Chondrocyte (in vitro differentiated cells): ENCODE measurements at regions not wholly inside any gene's neighbourhood (a gene's known extent, or its start where the extent isn't known, plus 50 kb on each side); places are given as distances from the start of the nearest gene placed in this dataset.
A peak's percentile ranks its signal among the peaks of the same experiment; 100 is the strongest.

Experiments used
- DNase-seq: peaks from one replicate; pipeline ENCODE4 v3.0.0; 2021; ENCODE audit warnings: mixed read lengths, low spot score
- H3K27ac Mint-ChIP-seq: one replicate; pipeline ENCODE4 v1.8.0; 2021; ENCODE audit warnings: mild to moderate bottlenecking, moderate library complexity, mixed read lengths; ENCODE audit not compliant: unreplicated experiment
- H3K27me3 Mint-ChIP-seq: 2 replicates; pipeline ENCODE4 v1.8.0; 2021; ENCODE audit warnings: low read depth, mixed read lengths
- H3K36me3 Mint-ChIP-seq: 2 replicates; pipeline ENCODE4 v1.8.0; 2021; ENCODE audit warnings: low read depth, mixed read lengths
- H3K4me1 Mint-ChIP-seq: 2 replicates; pipeline ENCODE4 v1.8.0; 2021; ENCODE audit warnings: low read depth, mild to moderate bottlenecking, mixed read lengths
- H3K4me3 Mint-ChIP-seq: one replicate; pipeline ENCODE4 v1.8.0; 2021; ENCODE audit warnings: mild to moderate bottlenecking, moderate library complexity, mixed read lengths; ENCODE audit not compliant: unreplicated experiment
- H3K9me3 Mint-ChIP-seq: 2 replicates; pipeline ENCODE4 v1.8.0; 2021; ENCODE audit warnings: low read depth, mixed read lengths
- TF ChIP-seq, protein P1 (sequence below): fragments of 200-600 bp; sonication (generic); IDR thresholded peaks from 2 replicates; pipeline ENCODE4 v1.5.0; 2021; ENCODE audit warnings: antibody characterized with exemption, mild to moderate bottlenecking, moderate library complexity

DNA sequence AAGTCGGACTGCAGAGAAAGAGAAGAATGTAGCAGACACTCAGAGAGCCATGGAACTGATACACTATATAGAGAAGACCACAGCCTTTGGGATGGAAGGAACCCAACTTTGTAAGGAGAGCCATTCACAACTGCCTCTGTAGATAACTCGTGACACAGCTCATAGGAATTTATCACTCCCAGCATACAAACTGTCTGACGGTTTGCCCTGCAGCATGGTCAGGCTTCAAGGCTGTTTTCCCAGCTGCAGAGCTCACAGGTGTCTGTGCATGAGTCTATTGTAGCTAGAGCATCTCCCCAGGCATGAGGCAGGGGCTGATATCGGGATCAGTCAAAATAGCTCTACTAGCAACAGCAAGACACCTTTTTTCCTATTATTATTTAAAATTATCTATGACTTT lies 130.5 kb upstream of the DTNBP1 start:
- TF ChIP-seq, protein P1, sequence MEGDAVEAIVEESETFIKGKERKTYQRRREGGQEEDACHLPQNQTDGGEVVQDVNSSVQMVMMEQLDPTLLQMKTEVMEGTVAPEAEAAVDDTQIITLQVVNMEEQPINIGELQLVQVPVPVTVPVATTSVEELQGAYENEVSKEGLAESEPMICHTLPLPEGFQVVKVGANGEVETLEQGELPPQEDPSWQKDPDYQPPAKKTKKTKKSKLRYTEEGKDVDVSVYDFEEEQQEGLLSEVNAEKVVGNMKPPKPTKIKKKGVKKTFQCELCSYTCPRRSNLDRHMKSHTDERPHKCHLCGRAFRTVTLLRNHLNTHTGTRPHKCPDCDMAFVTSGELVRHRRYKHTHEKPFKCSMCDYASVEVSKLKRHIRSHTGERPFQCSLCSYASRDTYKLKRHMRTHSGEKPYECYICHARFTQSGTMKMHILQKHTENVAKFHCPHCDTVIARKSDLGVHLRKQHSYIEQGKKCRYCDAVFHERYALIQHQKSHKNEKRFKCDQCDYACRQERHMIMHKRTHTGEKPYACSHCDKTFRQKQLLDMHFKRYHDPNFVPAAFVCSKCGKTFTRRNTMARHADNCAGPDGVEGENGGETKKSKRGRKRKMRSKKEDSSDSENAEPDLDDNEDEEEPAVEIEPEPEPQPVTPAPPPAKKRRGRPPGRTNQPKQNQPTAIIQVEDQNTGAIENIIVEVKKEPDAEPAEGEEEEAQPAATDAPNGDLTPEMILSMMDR, result no peak
- DNase-seq, result no peak
- Mint-ChIP-seq H3K4me3 (no peak overlapping the region), H3K36me3 (no peaks in the 10 kb centered on the region), H3K27ac (peak overlapping the region; percentile 76), H3K4me1 (peaks cover 61% of the 10 kb centered on the region), H3K9me3 (peaks cover 7% of the 10 kb centered on the region), H3K27me3 (no peaks in the 10 kb centered on the region)

DNA sequence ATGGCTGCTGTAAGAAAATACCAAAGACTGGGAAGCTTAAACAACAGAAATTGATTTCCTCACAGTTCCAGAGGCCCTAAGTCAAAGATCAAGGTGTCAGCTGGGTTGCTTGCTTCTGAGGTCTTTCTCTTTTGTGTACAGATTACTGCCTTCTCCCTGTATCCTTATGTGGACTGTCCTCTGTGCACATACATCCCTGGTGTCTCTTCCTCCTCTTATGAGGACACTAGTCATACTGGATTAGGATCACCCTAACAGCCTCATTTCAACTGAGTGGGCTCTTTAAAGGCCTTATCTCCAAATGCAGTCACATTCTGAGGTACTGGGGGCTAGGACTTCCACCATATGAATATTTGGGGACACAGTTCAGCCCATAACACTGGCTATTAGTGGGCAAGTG lies 130.0 kb upstream of the DTNBP1 start:
- TF ChIP-seq, protein P1, result no peak
- no peak for DNase-seq
- Mint-ChIP-seq H3K36me3 (no peaks in the 10 kb centered on the region), H3K9me3 (peaks cover 5% of the 10 kb centered on the region), H3K27ac (peak overlapping the region; percentile 76), H3K4me3 (no peak overlapping the region), H3K27me3 (no peaks in the 10 kb centered on the region), H3K4me1 (peaks cover 61% of the 10 kb centered on the region)

DNA sequence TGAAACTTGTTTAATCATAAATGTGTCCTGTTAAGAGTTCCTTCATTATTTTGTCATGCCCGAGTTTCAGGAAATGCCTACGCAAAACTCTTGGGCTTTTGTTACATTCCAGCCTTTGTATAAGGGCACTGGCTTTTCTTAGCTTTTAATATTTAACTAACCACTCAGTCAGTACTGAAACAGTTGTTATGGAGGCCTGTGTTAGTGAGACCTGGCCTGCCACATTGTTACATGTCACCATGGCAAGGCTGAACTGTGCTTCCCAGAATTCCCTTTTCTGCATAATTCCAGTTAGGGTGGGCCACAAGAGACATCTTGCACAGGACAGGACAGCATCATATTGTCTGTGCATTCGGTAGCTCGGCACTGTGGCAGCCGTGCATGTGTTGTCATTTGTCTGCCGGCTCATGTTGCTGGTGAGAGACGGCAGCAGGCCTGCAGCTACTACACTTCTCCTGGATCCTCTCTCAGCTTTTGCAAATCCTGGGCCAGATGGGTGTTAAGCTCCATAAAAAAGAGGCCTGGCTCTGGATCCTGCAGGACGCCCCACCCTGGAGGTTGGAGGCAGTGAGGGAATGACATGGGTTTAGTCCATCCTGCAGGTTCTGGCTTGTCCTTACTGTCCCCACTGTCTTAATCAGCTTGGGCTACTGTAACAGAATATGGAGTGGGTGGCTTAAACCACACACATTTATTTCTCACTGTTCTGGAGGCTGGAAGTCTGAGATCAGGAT lies 128.8 kb upstream of the DTNBP1 start:
- no peak overlapping the region for H3K4me3 Mint-ChIP-seq
- no peak for DNase-seq
- peaks cover 5% of the 10 kb centered on the region for H3K9me3 Mint-ChIP-seq
- peaks cover 51% of the 10 kb centered on the region for H3K4me1 Mint-ChIP-seq
- TF ChIP-seq, protein P1, result no peak
- H3K27ac Mint-ChIP-seq, result peak overlapping the region; percentile 52
- no peaks in the 10 kb centered on the region for H3K27me3 Mint-ChIP-seq
- no peaks in the 10 kb centered on the region for H3K36me3 Mint-ChIP-seq

DNA sequence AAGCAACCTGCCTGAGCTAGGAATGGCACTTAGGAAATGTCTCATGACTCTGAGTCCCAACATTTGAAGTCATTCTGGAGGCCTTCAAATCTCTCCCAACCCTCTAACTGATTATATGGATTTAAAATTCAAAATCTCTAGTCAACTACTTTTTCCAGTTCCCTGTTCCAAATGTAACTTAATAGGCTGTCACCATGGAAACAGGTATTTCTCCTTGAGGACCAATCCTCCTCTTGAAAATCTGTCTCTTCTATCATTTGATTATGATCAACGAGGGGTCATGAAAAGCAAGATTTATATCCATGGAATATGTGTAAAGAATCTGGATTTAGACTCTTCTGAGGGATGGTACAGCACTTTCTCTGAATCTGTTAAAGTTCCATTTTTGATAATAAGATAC lies 127.3 kb upstream of the DTNBP1 start:
- Mint-ChIP-seq H3K9me3 (peaks cover 5% of the 10 kb centered on the region), H3K4me1 (peaks cover 41% of the 10 kb centered on the region), H3K4me3 (no peak overlapping the region), H3K27ac (no peak overlapping the region), H3K27me3 (no peaks in the 10 kb centered on the region), H3K36me3 (no peaks in the 10 kb centered on the region)
- TF ChIP-seq, protein P1, result no peak
- no peak for DNase-seq

DNA sequence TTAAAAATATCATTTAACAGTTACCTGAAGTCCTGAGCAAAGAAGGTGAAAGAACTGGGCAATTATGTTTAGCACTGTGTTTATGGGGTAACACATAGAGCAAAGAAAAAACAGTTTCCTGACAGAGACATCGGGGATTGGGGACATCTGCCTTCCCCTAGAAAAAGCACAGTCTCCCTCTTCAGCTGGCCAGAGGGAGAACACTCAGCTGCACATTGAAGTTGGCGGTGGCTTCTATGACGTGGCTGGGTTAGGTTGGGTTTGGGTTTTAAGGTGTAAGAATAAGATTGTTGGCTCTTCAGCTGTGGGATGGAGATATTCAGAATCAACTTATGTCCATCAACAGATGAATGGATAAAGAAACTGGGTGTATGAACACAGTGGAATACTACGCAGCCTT lies 124.0 kb upstream of the DTNBP1 start:
- Mint-ChIP-seq H3K27me3 (no peaks in the 10 kb centered on the region), H3K4me3 (no peak overlapping the region), H3K4me1 (peaks cover 13% of the 10 kb centered on the region), H3K27ac (no peak overlapping the region), H3K36me3 (no peaks in the 10 kb centered on the region), H3K9me3 (peaks cover 5% of the 10 kb centered on the region)
- TF ChIP-seq, protein P1, result no peak
- DNase-seq, result no peak
